HG03342 (cell line): ENCODE measurements at regions not wholly inside any gene's neighbourhood (a gene's known extent, or its start where the extent isn't known, plus 50 kb on each side); places are given as distances from the start of the nearest gene placed in this dataset.

Source experiments
- ATAC-seq: cut with Tn5 transposase; IDR thresholded peaks from one replicate; pipeline ENCODE4 v1.9.1; 2021; ENCODE audit warnings: mild to moderate bottlenecking, moderate library complexity; ENCODE audit not compliant: unreplicated experiment

- no peak for ATAC-seq
Observed at GRCh38 chr3:90011131-90011530, 903.7 kb downstream of the EPHA3 start.

GRCh38 chr3:90011596-90011995 is 904.2 kb downstream of the EPHA3 start:
- ATAC-seq: no peak

DNA sequence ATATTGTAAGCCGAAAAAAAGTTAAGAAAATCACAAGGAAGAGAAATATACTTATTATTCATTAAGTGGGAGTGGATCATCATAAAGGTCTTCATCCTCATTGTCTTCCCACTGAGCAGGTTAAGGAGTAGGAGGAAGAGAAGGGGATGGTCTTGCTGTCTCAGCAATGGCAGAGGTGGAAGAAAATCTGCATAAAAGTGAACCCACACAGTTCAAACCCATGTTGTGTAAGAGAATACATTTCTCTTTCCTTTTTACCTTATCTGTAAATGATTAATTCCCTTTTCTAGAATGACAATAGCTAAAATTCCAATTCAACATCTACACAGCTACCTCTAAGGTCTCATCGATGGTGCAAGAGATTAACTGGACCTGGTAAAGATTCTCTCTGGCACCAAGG is 904.6 kb downstream of the EPHA3 start:
- no peak for ATAC-seq

DNA sequence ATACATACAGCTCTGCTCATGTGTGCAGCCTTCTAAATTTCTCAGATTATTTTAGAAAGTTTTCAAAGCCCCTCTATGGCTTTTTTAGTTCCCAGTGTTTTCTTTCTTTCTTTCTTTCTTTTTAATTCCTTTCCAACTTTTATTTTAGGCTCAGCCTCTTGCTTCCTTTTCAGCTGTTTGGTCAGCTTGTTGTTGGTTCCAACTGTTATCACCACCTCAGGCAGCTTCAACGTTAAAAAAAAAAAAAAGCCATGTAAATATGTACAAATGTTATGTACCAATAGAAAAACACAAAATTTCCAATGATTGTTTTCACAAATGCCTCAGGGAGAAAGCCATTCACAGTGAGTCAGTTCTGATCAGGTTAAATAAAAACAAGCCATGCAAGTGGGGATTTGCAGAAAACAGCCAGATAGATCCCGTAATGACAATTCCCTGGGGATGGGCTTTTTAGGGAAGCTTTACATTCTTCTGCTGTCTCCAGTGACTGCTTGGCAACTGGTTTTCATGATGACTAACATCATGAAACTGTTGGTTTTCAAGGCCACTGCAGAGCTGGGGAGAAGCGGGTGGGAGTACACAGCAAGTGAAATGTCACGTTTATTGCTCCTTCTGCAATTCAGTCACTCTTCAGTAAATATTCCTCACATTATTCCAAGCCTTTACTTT is 908.4 kb downstream of the EPHA3 start:
- ATAC-seq: no peak

DNA sequence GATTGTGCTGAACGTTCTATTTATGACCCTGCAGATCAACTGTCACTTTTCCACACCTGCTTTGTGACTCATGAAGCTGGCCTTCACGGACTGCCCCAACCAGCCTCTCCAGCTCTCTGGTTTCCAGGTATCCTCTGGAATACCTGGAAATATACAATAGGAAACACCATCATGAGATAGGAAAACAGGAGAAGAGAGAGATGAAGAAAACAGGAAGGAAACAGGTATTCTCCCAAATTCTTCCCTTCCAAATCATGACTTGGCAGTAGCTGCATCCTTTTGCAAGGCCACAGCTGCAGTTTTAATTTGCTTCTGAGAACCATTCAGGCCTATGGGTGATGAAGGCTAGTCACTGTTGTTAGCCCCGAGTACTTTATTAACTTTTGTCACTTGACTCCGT is 909.1 kb downstream of the EPHA3 start:
- ATAC-seq: no peak

DNA sequence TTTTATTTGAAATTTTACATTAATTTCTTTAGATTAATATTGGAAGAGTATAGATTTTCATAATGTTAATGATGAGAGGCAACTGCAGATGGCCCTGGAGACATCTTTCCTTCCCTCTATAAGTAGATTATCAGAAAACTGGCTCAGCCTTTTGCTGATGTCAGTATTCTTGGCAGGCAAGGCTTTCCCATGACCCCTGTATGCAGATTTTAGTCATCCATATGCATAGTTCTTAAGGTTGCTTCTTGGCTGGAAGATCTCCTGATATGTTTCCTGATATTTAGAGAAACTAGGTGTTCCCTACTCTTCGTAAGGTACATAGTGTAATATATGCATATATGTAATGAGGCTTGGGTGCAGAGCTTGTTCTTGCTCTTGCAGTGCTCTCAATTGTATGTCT is 911.4 kb downstream of the EPHA3 start:
- no peak for ATAC-seq

DNA sequence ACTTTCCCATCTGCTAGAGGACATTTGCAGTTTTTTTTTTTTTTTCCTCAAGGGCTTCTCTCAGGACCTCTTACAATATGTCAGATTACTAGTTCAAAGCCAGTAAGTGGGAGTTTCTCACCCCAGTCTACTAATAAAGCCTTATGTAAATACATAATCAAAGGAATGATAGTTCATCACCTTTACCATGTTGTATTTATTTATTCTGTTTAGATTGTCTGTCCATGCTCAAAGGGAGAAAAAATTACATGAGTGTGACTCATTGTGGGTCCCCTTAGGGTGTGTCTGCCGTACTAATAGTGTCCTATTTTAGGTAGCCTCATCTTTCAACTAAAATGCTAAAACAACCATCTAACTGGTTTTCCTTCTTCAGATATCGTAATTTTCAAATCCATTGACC is 917.6 kb downstream of the EPHA3 start:
- ATAC-seq: no peak

DNA sequence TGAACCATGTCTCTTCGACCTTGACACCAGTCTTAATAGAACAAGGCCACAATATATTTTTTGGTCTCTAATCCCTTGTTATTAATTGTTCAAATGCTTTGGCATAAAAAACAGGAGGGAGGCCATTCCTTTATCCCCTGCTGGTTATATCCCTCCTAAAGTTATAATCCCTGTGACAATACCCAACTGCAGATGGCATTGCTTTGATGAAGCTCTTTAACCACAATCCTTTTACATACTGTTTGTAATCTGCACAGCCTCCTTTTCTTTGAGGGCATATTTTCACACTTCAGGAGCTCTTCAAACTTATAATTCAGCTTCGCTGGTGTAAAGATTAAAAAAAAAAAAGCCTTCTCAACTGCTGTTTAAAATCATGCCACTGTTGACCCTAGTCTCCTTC is 919.0 kb downstream of the EPHA3 start:
- no peak for ATAC-seq

DNA sequence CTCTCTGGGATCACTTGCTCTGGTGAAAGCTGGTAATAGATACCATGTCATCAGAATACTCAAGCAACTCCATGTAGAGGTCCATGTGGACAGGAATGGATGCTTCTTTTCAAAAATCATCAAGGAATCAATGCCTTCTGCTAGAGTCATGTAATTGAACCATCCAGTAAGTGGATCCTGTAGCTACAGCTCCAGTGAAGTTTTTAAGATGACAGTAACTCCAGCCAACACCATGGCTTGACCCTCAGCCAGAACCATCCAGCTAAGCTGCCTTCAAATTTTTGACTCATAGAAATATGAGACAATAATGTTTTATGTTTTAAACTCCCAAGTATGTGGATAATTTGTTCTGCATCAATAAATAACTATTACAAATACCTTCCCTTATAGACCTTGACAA is 923.7 kb downstream of the EPHA3 start:
- no peak for ATAC-seq

DNA sequence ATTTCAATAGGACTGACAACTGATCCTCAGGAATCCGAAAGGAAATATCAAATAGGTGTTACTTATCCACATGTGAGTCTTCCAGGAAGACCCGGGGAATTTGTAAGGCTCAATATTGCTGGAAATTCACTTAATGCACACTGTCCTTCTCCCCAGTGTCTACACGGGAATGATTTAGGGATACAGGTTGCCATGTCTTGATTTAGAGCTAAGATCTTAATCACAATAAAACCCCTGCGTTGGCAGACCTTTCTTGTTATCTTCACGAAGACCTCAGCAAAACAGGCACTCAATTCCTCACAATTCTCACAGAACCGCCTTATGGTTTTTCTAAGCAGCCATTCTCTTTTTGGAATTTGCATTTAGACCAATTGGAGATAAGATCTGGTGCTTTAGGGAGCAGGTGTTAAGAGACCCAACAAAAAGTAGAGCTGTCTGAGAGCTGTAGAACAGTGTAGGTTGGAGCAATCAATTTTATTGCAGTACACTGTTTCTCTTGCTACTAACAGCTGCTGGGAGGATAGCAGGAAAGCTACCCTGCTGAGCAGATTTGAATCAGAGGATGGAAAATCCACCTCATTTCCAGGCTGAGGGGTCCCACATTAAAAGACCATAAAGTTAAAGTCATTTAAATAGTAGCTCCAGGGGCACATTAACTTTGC is 925.7 kb downstream of the EPHA3 start:
- no peak for ATAC-seq

DNA sequence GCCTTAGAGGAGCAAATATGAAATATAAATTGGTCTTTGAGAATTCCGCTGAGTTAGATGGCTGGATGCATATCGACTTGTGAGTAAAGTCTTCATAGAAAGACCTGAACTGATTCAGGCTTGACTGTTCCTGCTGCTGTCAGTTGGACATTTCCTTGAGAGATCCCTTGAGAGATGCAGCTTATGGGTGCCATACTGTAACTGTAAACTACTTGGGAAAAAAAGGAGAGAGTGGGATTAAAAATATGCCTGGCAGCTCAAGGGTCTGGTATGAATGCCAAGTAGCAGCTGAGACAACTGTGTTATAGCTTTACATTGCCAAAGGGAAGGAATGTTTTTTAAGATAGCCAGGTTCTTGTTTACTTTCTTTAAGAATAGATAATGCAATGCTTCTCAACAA is 926.6 kb downstream of the EPHA3 start:
- ATAC-seq: no peak

DNA sequence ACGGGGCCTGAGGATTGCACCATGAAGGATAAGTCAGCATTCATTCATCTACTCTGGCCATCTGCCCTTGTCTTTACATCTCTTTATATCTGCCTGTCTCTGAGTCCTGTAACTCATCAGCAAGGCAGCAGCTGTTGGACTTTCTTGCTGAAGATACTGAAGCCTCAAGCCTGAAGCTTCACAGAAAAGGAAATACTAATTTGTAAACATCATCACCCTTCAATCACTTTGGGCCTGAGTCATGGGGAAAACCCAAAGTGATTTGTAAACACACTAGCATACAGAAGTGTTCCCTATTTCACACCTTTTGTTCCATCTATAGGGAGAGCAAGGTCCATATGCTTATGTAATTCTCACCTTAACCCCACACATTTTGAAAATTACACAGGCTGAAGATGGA is 928.2 kb downstream of the EPHA3 start:
- no peak for ATAC-seq

- no peak for ATAC-seq
Observed at GRCh38 chr3:90036939-90037469, 929.6 kb downstream of the EPHA3 start.

DNA sequence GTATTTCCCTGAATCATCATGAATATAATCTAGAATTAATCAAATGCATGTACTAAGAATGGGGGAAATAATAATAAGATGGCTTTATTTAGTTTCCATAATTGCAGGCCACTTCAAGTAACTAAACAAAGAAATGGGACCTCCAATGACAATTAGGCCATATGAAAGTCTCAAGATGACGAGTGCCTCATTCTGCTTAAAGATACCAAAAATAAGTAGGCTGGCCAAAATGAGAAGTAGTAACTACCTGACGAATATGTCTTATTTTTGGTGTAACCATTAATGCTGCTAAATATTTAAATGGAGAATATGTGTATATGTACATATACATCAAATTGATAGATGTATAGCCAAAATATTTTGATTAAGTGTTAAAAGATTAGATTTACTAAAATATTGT is 932.6 kb downstream of the EPHA3 start:
- ATAC-seq: no peak

- no peak for ATAC-seq
Observed at GRCh38 chr3:90040554-90040953, 933.1 kb downstream of the EPHA3 start.

DNA sequence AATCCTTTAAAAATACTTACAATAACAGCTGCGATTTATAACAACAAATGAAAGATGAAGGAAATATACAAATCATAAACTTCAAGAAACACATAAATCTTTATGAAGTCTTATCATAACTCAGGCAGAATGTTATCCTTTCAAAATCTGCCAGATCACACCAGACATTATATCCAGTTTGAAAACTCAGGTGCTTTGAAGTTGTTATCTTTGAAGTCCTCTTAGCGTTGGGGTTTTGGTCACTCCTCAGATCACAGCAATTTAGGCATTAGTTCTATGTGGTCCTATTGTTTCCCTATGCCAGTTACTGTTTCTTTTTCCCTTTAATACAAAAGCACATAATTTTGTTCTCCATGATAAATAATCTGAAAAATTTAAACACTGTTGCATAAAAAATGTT is 934.6 kb downstream of the EPHA3 start:
- ATAC-seq: no peak

GRCh38 chr3:90043287-90043686 is 935.9 kb downstream of the EPHA3 start:
- ATAC-seq: no peak

DNA sequence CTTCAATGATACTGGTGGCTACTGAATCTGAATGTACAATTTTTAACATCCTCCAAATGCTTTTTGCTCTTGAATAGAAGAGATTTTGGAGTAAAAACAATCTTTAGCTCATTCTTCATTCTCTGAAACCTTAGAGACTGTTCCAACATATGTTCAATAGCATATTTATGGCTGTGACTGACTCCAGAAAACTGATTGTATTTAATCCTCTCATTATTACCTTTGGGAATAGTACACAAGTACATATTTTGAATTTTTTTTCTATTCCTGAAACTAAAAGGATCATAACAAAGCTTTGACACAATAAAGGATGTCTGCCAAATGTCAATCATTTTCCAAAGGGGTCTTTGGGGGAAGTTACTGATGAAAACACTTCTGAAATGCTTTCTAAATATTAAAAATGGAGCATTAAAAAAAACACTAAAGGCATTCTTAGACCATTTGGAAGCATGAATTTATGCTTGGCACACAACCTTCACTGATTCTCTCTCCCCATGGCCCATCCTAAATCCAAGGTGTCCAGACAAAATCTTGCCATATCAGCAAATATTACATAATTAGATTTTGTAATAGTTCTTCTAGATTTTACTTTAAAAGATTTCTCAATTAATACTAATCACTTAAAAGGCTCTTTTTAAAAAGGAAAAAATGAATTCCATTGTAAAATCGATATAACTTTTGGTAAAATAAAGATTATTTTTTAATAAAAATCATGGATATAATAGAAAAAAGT is 936.8 kb downstream of the EPHA3 start:
- ATAC-seq: no peak

- ATAC-seq: no peak
Observed at GRCh38 chr3:90052425-90052950, 945.1 kb downstream of the EPHA3 start.

DNA sequence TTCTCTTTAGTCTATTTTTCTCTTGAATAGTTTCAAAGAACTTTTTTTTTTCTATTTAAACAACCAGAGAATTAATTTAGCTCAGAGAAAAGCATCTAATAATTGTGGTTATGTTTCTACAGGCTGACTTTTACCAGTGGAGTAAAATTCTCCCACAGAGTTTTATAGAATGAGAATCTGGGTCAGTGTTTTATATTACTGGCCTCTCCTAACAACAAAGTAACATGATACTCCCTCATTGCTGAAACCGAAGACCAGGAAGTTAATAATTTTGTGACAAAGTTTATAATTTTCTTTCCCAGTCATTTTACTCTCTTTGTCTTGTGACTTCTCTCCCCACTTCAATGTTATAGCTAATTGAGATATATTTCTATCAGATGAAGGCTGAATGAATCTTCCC is 946.9 kb downstream of the EPHA3 start:
- ATAC-seq: no peak

- ATAC-seq: no peak
Observed at GRCh38 chr3:90055666-90056065, 948.2 kb downstream of the EPHA3 start.
